Common myeloid progenitor, CD34-positive (primary cell): ENCODE measurements at regions not wholly inside any gene's neighbourhood (a gene's known extent, or its start where the extent isn't known, plus 50 kb on each side); places are given as distances from the start of the nearest gene placed in this dataset.

ENCODE experiments used
- CTCF ChIA-PET: fragments of 350-600 bp; sonication (Branson Sonifier 250); formaldehyde crosslinking; loops from one replicate; lab custom pipeline; 2021; ENCODE audit warnings: antibody characterized with exemption; lab: Charles Lee
- POLR2A ChIA-PET: fragments of 350-600 bp; sonication (Branson Sonifier 250); formaldehyde crosslinking; loops from one replicate; lab custom pipeline; 2021; ENCODE audit warnings: antibody characterized with exemption; lab: Charles Lee
- DNase-seq, 3 donors: peaks; one replicate each; pipeline versions ENCODE4 v3.0.0 to v3.0.0-alpha.2; 2013
- H3K27ac ChIP-seq, 2 experiments: 1 replicate in 1 of 2; 2 replicates in 1 of 2; pipeline ENCODE4 v1.7.0; 2013; ENCODE audit warnings: inconsistent platforms in 2 of 2, low read length in 2 of 2, mild to moderate bottlenecking in 2 of 2, low read depth in 1 of 2, moderate library complexity in 1 of 2; ENCODE audit not compliant: severe bottlenecking in 2 of 2, insufficient read depth in 1 of 2, poor library complexity in 1 of 2
- H3K27me3 ChIP-seq, 5 experiments: replicated peaks in 2 of 5; 1 replicate in 3 of 5; 2 replicates in 2 of 5; pipeline versions ENCODE4 v1.6.1 to v1.7.0; 2013; ENCODE audit warnings: low read length in 4 of 5, mild to moderate bottlenecking in 2 of 5, moderate library complexity in 2 of 5, inconsistent platforms in 1 of 5; ENCODE audit not compliant: insufficient read depth in 5 of 5, control insufficient read depth in 4 of 5
- H3K36me3 ChIP-seq, 4 experiments: 1 replicate in 2 of 4; 2 replicates in 2 of 4; pipeline versions ENCODE4 v1.6.1 to v1.7.0; 2013; ENCODE audit warnings: low read length in 3 of 4, control low read depth in 1 of 4, mild to moderate bottlenecking in 1 of 4; ENCODE audit not compliant: control insufficient read depth in 4 of 4, insufficient read depth in 4 of 4
- H3K4me1 ChIP-seq, 4 experiments: 1 replicate in 3 of 4; 2 replicates in 1 of 4; pipeline versions ENCODE4 v1.6.1 to v1.7.1; 2013; ENCODE audit warnings: low read length in 3 of 4, mild to moderate bottlenecking in 3 of 4, control low read depth in 1 of 4, inconsistent platforms in 1 of 4, moderate library complexity in 1 of 4; ENCODE audit not compliant: control insufficient read depth in 4 of 4, insufficient read depth in 4 of 4; ENCODE audit errors: control extremely low read depth in 1 of 4
- H3K4me3 ChIP-seq, 7 experiments: 1 replicate in 4 of 7; 2 replicates in 3 of 7; pipeline versions ENCODE4 v1.5.1 to v1.7.0; 2013; ENCODE audit warnings: mild to moderate bottlenecking in 7 of 7, low read length in 6 of 7, moderate library complexity in 6 of 7, inconsistent platforms in 2 of 7, low read depth in 2 of 7, control low read depth in 1 of 7; ENCODE audit not compliant: insufficient read depth in 4 of 7, control insufficient read depth in 1 of 7; ENCODE audit errors: extremely low read depth in 1 of 7
- H3K9me3 ChIP-seq, 5 experiments: 1 replicate in 4 of 5; 2 replicates in 1 of 5; pipeline versions ENCODE4 v1.6.1 to v1.7.1; 2013; ENCODE audit warnings: low read length in 4 of 5, mild to moderate bottlenecking in 2 of 5, inconsistent platforms in 1 of 5, low read depth in 1 of 5, moderate library complexity in 1 of 5; ENCODE audit not compliant: control insufficient read depth in 4 of 5, insufficient read depth in 2 of 5; ENCODE audit errors: control extremely low read depth in 1 of 5
- WGBS: methylation state at CpG from one replicate; pipeline ENCODE4 v1.1.5; 2013; ENCODE audit not compliant: insufficient coverage; 5-methylcytosine and 5-hydroxymethylcytosine counted together

- Histone ChIP-seq H3K27me3 (no peaks in the 10 kb centered on the region), H3K4me3 (no peak overlapping the region), H3K4me1 (peaks cover 10 to 40% (median 15%) of the 10 kb centered on the region in 4 experiments), H3K9me3 (no peaks in the 10 kb centered on the region), H3K36me3 (no peaks in the 10 kb centered on the region), H3K27ac (no peak overlapping the region)
- no peak for DNase-seq
- ChIA-PET POLR2A (no interaction called here), CTCF (no interaction called here)
- WGBS: 100% methylated on average over 3 of the region's 4 CpGs
Measured at GRCh38 chr15:97688886-97689285, 271.6 kb upstream of the ARRDC4 start.

DNA sequence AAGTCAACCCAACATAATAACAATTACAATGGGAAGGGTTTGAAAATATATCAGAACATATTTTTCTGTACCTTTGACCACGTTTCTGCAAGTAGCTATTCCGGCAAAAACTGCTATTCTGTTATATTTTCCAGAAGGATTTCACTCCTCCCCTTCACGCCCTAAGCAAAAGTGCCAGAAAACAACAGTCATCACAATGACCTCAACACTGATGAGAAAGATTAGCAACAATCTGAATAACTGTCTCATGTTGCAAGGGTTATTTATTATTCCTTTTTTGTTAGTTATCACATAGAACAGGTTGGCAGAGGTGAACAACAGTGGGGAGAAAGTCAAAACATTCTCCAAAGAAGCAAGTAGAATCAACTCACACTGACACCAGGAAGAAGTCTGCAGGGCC, 269.4 kb upstream of the ARRDC4 start:
- Histone ChIP-seq H3K9me3 (no peaks in the 10 kb centered on the region), H3K27me3 (no peaks in the 10 kb centered on the region), H3K36me3 (no peaks in the 10 kb centered on the region), H3K4me1 (peaks cover 8 to 29% (median 9%) of the 10 kb centered on the region in 4 experiments), H3K4me3 (no peak overlapping the region), H3K27ac (no peak overlapping the region)
- ChIA-PET POLR2A (no interaction called here), CTCF (interaction anchor here (0.6 kb wide), 1 partner anchor 138 kb away, joined by 3 read pairs; no protein-coding TSS in a partner anchor)
- DNase-seq: no peak
- 86% methylated on average over 2 of the region's 3 CpGs for WGBS

DNA sequence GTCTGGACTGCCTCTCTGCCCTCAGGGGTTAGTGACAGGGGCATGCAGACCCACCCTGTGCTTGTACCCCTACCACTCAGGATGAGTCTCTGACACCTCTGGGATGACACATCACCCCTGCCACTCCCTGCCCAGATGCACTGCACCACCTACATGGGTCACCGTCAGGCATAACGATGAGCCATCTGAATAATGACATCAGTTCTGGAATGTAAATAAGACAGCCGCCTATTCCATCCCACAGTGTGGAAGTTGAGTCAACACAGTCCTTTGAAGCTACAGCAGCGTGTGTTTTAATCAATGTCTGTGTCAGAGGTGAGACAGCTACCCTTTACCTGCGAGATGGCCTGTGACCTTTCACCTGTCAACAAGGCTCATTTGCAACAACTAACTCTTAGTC, 268.7 kb upstream of the ARRDC4 start:
- Histone ChIP-seq H3K36me3 (no peaks in the 10 kb centered on the region), H3K4me3 (peak overlapping the region in 1 of 7 experiments; percentile 3), H3K27ac (no peak overlapping the region), H3K9me3 (no peaks in the 10 kb centered on the region), H3K27me3 (no peaks in the 10 kb centered on the region), H3K4me1 (peaks cover 8 to 29% (median 9%) of the 10 kb centered on the region in 4 experiments)
- ChIA-PET POLR2A (interaction anchor here (0.6 kb wide), 1 partner anchor 1425 kb away, joined by 3 read pairs; no protein-coding TSS in a partner anchor), CTCF (no interaction called here)
- 96% methylated on average over 5 of the region's 5 CpGs for WGBS
- no peak for DNase-seq

- peak; percentile 5 to 80 (median 77) for DNase-seq
- POLR2A ChIA-PET: no interaction called here
- H3K4me3 ChIP-seq: peak overlapping the region in 2 of 7 experiments; percentile 1 to 3
- no peaks in the 10 kb centered on the region for H3K36me3 ChIP-seq
- CTCF ChIA-PET: interaction anchor here (0.8 to 1.0 kb wide), 2 partner anchors 37 to 63 kb away, joined by 3 read pairs; no protein-coding TSS in a partner anchor
- peaks cover 8 to 29% (median 9%) of the 10 kb centered on the region in 4 experiments for H3K4me1 ChIP-seq
- no peak overlapping the region for H3K27ac ChIP-seq
- no peaks in the 10 kb centered on the region for H3K9me3 ChIP-seq
- no peaks in the 10 kb centered on the region for H3K27me3 ChIP-seq
- WGBS: 69% methylated on average over 13 of the region's 17 CpGs
Measured at GRCh38 chr15:97692301-97693015, 268.0 kb upstream of the ARRDC4 start.

GRCh38 chr15:97694456-97694855, 266.0 kb upstream of the ARRDC4 start:
- Histone ChIP-seq H3K27ac (no peak overlapping the region), H3K4me3 (no peak overlapping the region), H3K4me1 (peaks cover 8 to 29% (median 9%) of the 10 kb centered on the region in 4 experiments), H3K36me3 (no peaks in the 10 kb centered on the region), H3K9me3 (no peaks in the 10 kb centered on the region), H3K27me3 (no peaks in the 10 kb centered on the region)
- 95% methylated on average over 7 of the region's 7 CpGs for WGBS
- ChIA-PET CTCF (no interaction called here), POLR2A (no interaction called here)
- DNase-seq: no peak

DNA sequence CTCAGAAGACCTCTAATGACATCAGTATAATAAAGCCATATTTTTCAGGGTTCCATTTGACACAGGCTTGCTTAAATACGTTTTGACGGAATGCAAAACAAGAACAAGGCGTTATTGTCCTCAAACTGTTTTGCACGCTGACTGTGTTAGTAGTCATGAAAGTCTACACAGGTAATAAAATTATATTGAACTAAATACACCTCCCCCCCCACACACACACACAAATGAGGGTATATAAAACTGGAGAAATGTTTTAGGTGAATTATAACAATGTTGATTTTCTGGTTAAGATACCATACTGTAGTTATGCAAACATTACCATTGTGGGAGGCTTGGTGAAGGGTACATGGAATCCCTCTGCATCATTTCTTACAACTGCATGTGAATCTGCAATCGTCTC, 257.1 kb upstream of the ARRDC4 start:
- DNase-seq: no peak
- ChIA-PET CTCF (no interaction called here), POLR2A (no interaction called here)
- Histone ChIP-seq H3K4me1 (no peaks in the 10 kb centered on the region), H3K9me3 (peaks cover 0 to 2% (median 0%) of the 10 kb centered on the region in 5 experiments), H3K36me3 (no peaks in the 10 kb centered on the region), H3K27me3 (no peaks in the 10 kb centered on the region), H3K27ac (no peak overlapping the region), H3K4me3 (no peak overlapping the region)
- no CpG with 5 or more reads among the region's 5 CpGs for WGBS

GRCh38 chr15:97706059-97706458, 254.4 kb upstream of the ARRDC4 start:
- H3K9me3 ChIP-seq: no peaks in the 10 kb centered on the region
- H3K4me3 ChIP-seq: no peak overlapping the region
- H3K4me1 ChIP-seq: no peaks in the 10 kb centered on the region
- no peak for DNase-seq
- H3K27me3 ChIP-seq: no peaks in the 10 kb centered on the region
- POLR2A ChIA-PET: no interaction called here
- no peaks in the 10 kb centered on the region for H3K36me3 ChIP-seq
- 100% methylated on average over 1 of the region's 1 CpG for WGBS
- H3K27ac ChIP-seq: no peak overlapping the region
- CTCF ChIA-PET: interaction anchor here (1.2 kb wide), 1 partner anchor 24 kb away, joined by 3 read pairs; no protein-coding TSS in a partner anchor
